T-helper 1 cell (primary cell): ENCODE measurements at regions not wholly inside any gene's neighbourhood (a gene's known extent, or its start where the extent isn't known, plus 50 kb on each side); places are given as distances from the start of the nearest gene placed in this dataset.
"Not testable (repeated sequence)": the region's sequence is repeated elsewhere in the genome, so short reads cannot be mapped to it uniquely, and the experiment has no call there.

ENCODE experiments used
- DNase-seq, 5 donors: peaks; one replicate each; pipeline ENCODE4 v3.0.0-alpha.2; 2012 to 2020

DNA sequence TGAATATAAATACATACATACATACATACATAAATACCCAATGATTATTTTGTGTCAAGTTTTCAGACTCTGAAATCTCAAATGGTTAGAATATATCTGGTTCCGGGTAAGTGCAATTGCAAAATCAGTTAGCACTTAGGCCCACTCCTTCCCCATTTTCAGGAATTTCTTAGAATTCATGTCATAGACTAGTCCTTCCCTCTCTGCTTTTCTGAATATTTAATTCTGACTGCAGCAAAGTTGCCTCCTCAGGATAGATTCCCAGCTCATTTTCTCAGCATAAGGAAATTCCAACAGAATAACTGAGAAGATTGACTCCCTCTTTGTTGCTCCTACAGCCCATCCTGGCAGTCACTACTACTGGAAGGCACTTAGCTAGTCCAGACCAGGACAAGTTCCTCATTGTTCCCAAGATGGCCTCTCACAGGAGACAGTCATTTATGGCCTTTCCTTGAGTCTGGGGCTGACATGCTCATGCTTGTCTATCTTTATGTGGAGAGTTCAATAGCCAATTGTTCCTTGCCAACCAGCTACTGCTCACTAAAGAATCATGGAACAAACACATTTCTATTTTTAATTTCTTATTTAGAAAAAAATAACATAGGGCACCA lies 142.9 kb upstream of the ITGB1 start:
- no peak for DNase-seq

DNA sequence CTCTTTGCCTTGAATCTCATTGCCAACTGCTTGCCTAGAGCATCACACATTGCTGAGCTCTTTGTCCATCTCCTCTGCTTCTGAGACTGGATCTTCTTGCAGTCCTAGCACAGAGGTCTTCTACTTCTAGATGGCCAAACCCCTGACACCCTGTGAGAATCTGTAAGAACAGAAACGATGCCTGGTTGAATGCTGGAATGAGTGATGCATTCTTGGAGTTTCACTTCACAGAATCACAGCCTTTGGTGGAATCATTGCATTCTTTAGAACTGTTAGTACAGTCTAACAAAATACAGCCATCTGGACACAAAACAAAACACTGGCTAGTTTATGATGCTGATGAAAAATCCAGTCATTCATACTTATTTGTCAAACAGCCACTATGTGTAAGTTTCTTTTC lies 141.7 kb upstream of the ITGB1 start:
- peak in 1 of 5 donors; percentile 67 for DNase-seq

DNA sequence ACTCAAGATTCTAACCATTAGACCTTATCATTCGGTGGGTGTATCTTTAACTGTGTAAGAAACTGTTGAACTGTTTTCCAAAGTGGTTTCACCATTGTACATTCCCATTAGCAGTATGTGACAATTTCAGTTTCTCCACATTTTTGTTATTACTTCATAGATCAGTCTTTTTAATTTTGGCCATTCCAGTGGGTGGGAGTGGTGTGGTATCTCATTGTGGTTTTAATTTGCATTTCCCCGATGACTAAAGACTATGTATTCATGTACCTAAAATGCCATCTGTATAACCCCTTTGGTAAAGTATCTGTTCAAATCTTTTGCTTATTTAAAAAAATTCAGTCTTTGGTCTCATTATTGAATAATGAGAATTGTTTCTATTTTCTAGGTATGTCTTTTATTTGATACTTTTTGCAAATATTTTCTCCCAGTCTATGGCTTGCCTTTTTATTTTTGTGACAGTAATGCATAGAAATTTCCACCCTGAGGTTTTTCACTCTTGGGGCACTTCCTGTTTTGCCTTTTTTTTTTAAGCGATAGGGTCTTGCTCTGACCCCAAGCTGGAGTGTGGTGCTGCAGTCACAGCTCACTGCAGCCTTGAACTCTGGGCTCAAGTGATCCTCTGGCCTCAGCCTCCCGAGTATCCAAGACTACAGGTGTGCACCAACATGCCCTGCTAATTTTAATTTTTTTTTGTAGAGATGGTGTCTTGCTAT lies 141.1 kb upstream of the ITGB1 start:
- no peak for DNase-seq

DNA sequence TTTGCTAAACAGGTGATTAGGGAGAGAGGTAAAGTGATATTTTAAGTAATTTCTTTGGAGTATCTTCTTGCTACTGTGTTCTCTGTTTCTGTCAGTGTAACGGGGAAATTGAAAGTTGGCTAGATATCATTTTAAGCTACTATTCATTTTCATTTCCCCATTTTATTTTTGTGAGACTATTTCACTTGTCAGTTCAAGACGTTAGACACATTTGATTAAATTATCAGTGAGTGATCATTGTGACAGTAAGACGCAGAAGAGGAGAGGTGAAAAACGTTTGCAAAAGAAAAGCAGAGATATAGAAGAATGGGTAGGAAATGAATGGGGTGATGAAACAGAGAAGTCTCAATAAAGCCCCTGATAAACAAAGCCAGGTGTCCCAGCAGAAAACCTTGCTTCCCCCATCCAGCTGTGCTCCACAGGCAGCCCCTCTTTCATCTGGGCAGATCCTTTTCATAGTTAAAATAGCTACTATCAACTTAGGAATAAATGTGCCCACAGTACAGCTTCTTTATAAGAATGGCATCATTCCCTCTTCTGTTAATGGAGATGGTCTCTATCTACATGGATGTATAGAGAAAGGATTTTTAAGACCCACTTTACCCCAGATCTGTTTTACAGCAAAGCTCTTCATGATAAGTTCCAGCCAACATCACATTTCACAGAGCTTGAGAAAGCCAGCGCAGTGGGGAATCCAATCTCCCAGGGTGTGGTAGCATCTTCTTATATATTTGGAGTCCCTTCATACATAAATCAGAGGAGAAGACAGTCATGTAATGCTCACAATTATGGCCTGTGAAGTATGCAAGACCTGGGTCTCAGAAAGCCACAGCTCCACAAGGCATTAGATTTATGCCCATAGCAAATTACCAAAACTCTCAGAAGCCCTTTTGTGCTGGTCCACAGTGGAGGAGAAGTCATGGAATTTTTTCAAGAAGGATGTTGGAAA lies 138.1 kb upstream of the ITGB1 start:
- no peak for DNase-seq

DNA sequence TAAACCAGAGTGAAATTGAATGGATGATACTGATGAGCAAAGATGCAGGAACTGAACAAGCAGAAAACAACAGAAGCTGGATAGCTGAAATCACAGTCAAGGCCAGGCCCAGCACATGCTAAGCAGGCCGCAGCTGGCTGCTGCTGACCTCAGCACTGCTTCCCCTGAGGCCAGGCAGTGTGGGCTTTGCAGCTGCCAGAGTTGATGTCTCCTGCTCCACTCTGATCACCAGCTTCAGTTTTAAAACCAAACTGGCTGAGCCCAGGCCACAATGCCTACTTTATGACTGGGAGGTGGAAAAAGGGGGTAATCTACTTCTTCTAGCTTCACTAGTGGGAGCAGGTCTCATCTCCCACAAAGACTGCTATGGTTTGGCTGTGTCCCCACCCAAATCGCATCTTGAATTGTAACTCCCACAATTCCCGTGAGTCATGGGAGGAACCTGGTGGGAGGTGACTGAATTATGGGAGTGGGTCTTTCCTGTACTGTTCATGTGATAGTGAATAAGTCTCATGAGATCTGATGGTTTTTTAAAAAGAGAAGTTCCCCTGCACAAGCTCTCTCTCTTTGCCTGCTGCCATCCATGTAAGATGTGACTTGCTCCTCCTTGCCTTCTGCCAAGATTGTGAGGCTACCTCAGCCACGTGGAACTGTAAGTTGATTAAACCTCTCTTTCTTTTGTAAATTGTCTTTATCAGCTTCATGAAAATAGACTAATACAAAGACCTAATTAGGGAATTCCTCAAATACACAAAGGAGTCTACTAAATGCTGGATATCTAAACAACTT lies 136.4 kb upstream of the ITGB1 start:
- no peak for DNase-seq

DNA sequence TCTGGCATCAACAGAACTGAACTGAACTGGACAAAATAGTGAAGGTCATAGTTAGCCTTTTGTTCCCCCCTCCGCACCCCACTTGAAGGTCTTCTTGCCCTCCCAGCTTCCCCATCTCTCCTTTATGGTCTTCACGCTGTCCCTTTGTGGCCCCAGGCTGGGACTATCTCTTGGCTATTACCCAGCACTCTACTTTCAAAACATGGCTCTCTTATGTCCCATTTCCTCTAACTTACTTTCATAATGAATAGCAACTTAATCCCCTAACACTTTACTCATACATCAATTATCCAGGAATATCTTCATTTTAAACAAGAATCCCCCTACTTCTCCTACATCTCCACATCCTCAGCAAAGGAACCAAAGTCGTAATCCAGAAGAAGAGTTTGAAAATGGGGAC lies 135.3 kb upstream of the ITGB1 start:
- DNase-seq = no peak

DNA sequence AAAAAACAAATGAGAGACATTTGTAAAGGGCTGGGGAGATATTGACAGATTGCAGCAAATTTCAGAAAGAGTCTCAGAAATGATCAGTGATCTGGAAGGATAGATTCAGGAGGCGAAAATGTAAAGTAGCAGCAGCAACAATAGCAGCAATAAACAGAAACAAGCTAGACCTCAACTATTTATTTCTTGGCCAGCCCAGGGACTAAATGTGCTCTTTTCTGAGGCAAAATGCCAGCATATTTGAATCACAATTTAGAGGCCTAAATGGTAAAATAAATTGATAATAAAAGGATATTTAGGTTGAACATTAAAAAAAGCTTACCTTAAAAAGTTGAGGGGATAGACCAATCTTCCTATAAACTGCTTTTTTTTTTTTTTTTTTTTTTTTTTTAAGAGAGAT lies 134.6 kb upstream of the ITGB1 start:
- no peak for DNase-seq

DNA sequence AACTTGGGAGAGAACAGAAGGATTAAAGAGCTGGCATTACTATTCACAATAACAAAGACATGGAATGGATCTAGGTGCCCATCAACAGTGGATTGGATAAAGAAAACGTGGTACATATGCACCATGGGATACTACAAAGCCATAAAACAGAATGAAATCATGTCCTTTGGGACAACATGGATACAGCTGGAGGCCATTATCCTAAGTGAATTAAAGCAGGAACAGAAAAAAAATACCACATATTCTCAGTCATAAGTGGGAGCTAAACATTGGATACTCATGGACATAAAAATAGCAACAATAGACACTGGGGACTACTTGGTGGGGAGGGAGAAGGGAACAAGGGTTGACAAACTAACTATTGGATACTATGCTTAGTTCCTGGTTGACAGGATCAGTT lies 133.2 kb upstream of the ITGB1 start:
- DNase-seq = no peak

DNA sequence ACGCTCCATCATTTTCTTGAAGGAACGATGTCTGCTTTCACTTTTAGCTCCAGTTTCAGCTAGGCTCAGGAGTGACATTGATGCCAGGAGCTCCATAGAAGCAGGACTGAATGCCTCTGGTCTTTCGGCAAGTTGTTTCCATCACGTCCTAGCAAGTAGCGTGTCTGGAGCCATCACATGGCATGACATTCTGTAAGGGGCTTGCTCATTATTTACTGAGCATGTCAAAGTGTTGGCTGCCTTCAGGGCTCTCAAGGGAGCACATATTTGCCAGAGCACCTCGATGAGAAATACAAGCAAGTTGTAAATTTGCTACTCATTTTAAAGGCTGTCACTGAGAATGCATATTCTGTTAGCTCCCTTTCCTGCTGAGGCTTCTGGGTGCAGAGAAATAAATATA lies 131.0 kb upstream of the ITGB1 start:
- DNase-seq = no peak

DNA sequence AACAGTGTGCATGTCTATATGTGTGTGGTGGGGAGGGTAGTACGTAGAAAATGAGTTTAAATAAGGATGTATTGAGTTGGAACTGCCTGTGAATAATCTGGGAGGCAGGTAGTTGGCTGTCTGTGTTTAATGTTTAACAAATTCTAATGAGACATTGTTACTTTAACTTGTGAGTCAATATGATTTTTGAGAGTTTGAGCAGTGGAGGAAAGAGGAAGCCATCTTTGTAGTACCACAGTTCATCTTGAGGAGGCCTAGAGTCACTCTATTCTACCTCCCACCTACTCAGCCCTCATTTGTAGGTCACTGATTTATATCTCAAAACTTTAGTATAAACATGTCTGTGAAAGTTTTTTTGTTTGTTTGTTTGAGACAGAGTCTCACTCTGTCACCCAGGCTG lies 129.9 kb upstream of the ITGB1 start:
- no peak for DNase-seq

DNA sequence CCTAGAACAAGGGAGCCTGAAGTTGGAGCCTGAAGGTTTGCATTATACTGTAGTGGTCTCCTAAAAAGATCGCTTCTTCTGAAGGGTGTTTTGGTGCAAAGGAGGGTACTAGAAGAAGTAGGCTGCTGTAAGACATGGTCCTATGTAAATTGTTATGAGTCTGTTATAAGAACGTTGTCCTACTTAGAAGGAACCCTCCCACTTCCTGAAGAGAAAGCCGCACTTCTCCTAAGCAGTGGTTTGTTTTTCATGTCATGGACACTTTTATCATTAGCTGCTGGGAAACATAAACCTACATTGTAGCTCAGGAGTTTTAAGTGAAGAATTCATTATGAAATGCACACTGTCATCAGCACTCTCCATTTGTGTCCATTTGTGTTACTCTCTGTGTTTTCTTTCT lies 129.1 kb upstream of the ITGB1 start:
- DNase-seq = peak in 1 of 5 donors; percentile 75

DNA sequence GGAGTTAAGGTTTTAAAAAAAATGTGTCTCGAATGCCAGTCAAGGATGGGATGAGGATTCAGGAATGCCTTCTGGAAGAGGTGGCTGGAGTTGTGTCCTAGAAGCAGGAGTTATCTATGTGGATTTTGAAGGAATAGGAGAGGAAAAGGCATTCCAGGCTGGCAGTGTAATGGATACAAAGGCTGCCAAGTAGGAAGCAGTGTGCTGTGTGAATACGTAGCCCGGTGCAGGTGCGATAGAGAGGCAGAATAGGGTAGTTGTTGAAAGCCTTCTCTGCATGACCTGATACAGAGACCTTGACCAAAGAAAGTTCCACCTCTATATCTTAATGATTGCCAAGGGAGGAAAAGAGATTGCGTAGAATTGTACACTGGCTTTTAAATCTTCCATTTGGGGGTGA lies 128.1 kb upstream of the ITGB1 start:
- no peak for DNase-seq

DNA sequence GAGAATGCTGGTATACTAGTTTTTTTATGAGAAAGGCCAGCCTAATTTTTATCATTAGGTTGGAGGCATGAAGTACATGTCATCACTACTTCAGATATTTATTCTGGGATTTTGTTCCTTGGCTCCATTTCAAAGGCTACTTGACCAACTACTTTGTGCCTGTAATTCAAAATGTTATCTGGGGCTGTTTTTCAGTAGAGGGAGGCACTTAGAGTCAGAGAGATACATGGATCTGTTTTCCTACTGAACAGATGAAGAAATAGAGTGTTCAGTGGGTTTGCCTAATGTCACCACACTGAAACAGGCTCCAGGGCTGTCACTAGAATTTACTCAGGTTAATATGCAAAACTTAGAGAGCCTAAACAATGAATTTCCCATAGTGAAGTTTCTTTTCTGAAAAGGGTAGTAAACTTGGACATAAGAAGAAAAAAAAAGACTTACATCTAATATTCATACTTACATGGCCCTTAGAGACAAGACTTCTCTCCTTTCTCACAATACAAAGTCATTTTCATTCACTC lies 127.3 kb upstream of the ITGB1 start:
- no peak for DNase-seq

DNA sequence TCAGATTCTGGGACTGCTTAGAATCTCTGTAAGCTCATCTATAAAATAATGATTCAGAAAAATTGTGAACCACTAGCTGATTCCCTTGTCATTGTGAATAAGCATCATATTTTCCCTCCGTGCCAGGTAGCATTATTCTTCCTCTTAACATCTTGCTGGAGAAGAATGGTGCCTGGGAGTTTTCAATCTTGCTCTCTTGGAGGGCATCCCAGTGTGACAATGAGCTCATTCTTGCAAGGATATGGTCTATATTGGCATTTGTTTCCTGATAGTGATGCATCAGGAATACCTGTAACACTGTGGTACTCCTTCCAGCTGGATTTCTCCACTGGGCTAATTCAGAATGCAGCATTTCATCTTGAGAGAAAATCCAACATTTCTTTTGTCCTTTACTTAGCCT lies 126.4 kb upstream of the ITGB1 start:
- no peak for DNase-seq

DNA sequence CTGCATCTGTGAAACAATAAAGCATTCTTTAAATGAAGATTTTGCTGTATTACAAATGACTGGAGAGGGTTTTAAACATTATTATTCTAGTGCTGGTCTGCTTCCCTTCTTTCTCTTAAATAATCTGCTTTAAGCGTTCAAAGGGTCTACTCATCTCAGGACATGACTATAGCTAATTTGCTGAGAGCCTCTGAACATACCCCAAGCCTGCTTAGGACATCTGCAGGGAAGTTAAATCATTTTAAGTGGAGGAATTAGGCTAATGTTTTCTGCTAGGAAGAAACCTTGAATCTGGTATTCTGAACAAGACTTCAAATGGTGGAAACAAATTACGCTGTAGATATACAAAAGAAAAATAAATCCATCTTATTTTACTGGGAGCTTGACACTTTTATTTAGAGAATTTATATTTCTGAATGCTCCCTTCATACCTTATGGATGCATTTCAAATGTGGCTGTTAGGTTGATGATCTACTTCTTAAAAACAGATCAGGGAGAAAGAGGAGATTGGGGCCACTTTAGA lies 124.4 kb upstream of the ITGB1 start:
- no peak for DNase-seq

DNA sequence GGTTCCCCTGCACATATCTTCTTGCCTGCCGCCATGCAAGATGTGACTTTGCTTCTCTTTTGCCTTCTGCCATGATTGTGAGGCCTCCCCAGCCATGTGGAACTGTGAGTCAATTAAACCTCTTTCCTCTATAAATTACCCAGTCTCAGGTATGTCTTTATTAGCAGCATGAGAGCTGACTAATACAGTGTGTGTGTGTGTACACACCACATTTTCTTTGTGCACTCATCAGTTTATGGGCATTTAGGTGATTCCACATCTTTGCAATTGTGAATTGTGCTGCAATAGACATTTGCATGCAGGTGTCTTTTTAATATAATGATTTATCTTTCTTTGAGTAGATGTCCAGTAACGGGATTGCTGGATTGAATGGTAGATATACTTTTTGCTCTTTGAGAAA lies 122.4 kb upstream of the ITGB1 start:
- DNase-seq = not testable (repeated sequence)

DNA sequence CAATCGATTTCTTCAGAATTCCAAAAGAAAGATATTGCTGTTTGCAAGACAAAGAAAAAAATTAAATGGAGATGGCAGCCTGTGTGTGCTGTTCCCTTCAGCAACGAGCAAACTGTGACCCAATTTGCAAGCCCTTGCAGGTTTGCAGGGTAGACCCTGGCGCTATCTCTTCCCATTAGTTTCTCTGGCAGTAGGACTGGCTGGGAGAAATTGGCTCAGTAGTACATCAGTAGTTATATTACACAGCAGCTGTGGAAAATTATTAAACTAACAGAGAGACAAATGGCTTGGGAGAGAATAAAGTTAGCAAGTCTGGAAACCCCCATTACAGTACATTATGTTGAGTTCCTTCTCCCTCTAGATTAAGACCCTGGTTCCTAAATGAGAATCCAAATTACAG lies 116.4 kb upstream of the ITGB1 start:
- DNase-seq = no peak

DNA sequence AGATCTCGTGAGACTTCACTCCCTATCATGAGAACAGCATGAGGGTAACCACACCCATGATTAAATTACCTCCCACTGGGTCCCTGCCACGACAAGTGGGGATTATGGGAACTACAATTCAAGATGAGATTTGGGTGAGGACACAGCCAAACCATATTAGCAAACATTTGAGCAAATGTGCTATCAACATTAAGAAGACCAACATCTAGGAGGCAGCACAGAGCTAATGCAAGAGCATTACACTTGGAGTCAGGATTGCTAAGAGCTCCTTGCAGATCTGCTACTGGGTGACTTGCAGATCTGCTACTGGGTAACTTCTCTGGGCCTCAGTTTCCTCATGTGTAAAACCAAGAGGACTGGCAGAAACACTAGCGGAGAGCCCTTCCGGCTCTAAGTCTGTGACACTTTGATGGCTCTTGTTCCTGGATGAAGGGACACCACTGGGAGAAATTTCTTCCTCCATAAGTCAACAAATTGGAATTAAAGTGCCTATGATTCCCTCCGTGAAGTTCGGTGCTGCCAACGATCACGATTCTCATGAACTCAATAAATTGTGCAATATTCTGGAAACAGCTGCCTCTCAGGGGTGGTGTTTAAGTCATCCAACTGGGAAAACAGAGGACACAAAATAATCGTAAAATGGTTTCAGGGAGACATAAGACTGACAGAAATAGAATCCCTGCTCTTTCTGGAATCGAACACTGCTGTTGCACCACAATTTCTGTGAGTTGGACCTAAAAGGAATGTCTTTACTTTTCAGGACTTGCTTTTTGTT lies 115.8 kb upstream of the ITGB1 start:
- DNase-seq = peak in 1 of 5 donors; percentile 47

DNA sequence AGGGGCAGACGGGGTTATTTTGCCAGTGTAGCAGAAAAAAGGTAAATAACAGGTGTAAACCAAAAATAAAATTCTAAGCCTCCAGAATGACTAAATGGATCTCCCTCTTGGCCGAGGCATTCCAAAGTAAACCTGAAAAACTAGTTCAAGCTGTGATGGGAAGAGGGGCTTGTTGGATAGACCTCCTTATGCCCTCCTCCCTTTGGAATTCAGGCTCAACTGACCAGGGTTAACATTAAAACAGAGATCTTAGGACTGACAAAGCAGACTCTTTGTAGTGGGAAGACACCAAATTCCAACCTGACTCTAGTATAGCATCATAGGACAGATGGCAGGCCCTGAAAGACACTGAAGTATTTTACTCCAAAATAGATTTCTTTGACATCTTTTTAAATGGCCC lies 113.8 kb upstream of the ITGB1 start:
- DNase-seq = no peak

DNA sequence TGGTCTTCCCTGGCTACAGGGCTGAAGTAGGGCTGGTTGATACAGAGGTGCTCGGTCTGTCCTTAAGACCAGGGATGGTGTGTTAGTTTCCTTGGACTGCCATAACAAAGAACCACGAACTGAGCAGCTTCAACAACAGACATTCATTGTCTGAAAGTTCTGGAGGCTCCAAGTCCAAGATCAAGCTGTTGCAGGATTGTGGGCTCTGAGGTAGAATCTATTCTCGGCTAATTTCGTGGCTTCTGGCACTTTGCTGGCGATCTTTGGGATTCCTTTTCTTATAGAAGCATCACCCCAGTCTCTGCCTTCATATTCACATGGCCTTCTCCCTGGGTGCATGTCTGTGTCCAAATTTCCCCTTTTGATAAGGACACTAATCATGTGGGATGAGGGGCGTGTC lies 112.1 kb upstream of the ITGB1 start:
- no peak for DNase-seq

DNA sequence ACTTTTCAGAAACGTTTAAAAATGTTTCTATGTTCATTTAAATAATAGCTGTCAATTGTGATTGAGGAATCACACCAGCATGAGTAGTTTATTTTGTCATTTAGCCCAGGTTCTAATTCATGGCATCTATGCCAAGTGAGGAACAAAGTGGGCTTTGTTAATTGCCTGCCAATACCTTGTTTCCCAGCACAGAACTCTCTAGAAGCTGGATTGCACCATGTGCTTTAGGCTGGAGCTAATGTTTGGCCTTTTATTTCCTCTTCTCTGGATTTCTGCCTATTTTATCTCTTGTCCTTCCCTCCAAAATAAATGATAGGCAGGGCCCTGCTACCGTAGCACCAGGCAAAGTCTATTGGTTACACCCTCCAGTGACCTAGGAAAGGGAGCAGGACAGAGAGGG lies 109.9 kb upstream of the ITGB1 start:
- DNase-seq = no peak

DNA sequence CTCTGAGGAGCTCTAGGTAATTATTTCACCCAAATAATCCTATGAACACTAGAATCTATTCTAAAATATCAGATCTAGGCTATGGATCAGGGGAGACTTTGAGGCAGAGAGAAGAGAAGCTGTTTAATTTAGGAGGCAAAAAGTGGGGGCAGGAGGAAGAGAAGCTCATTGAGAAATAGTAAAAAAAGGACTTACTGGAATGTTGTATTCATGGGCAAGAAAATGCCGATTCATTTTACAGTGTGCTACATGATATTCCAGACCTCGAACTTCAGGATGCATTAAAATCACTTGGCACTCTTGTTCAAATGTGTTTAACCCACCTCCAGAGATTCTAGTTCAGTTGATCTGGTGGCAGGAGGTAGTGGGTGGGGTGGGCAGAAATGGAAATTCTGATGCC lies 109.5 kb upstream of the ITGB1 start:
- no peak for DNase-seq
